ENCODE measurements at regions not wholly inside any gene's neighbourhood (a gene's known extent, or its start where the extent isn't known, plus 50 kb on each side); places are given as distances from the start of the nearest gene placed in this dataset.

- TF ChIP-seq POLR2A (IDR thresholded peaks at IDR 0.05; ENCODE audit: low read depth, low read length) (no peak), POLR2AphosphoS5 (IDR thresholded peaks at IDR 0.05; ENCODE audit: low read depth, low read length) (no peak)
Observed at GRCh38 chr1:55604179-55604578, 389.0 kb upstream of the USP24 start.
